Tibial nerve (tissue), 4 donors: ENCODE measurements at regions not wholly inside any gene's neighbourhood (a gene's known extent, or its start where the extent isn't known, plus 50 kb on each side); places are given as distances from the start of the nearest gene placed in this dataset.

Experiments used
- DNase-seq, 2 donors: peaks; one replicate each; pipeline ENCODE4 v3.0.0-alpha.2; 2019; ENCODE audit warnings: low spot score in 2 of 2
- H3K27ac ChIP-seq, 4 donors: fragments of 200-600 bp; sonication (generic) in 3 of 4; one replicate each; pipeline ENCODE4 v1.5.1; 2017 to 2019; ENCODE audit warnings: mild to moderate bottlenecking in 1 of 4
- H3K27me3 ChIP-seq, 2 donors: fragments of 200-600 bp; sonication (generic) in 1 of 2; one replicate each; pipeline versions ENCODE4 v1.5.1 to v1.6.0; 2017 to 2019
- H3K36me3 ChIP-seq, 3 donors: fragments of 200-600 bp; sonication (generic); one replicate each; pipeline ENCODE4 v1.5.1; 2018 to 2019
- H3K4me1 ChIP-seq, 4 donors: fragments of 200-600 bp; sonication (generic) in 3 of 4; one replicate each; pipeline ENCODE4 v1.5.1; 2017 to 2019
- H3K4me3 ChIP-seq, 4 donors: fragments of 200-600 bp; sonication (generic) in 3 of 4; one replicate each; pipeline ENCODE4 v1.5.1; 2017 to 2019; ENCODE audit warnings: mild to moderate bottlenecking in 1 of 4, moderate library complexity in 1 of 4
- H3K9me3 ChIP-seq, 4 donors: fragments of 200-600 bp; sonication (generic) in 3 of 4; one replicate each; pipeline ENCODE4 v1.5.1; 2017 to 2019
- CTCF ChIP-seq, 5 experiments: fragments of 200-600 bp in 3 of 5; fragments of 450-650 bp in 2 of 5; sonication (generic) in 3 of 5; IDR thresholded peaks; one replicate each; pipeline ENCODE4 v1.5.1; 2016 to 2019; ENCODE audit warnings: antibody characterized with exemption in 5 of 5, mild to moderate bottlenecking in 3 of 5, moderate library complexity in 2 of 5
- EP300 ChIP-seq, 2 donors: sonication (generic); formaldehyde crosslinking; IDR thresholded peaks; one replicate each; pipeline ENCODE4 v1.6.1; 2017; ENCODE audit warnings: antibody characterized with exemption in 2 of 2, mild to moderate bottlenecking in 1 of 2
- POLR2A ChIP-seq, 2 donors: fragments of 450-650 bp; IDR thresholded peaks; one replicate each; pipeline ENCODE4 v1.6.1; 2017; ENCODE audit warnings: antibody characterized with exemption in 2 of 2, mild to moderate bottlenecking in 2 of 2, moderate library complexity in 2 of 2
- WGBS, 2 donors: methylation state at CpG; one replicate each; pipeline ENCODE4 v1.1.5; 2018; 5-methylcytosine and 5-hydroxymethylcytosine counted together

- DNase-seq, result no peak
- H3K4me1 ChIP-seq, result no peaks in the 10 kb centered on the region
- no peak overlapping the region for H3K27ac ChIP-seq
- 93 to 96% methylated on average over 5 of the region's 5 CpGs for WGBS, 2 donors
- no peaks in the 10 kb centered on the region for H3K9me3 ChIP-seq
- no peaks in the 10 kb centered on the region for H3K36me3 ChIP-seq
- H3K27me3 ChIP-seq, result no peaks in the 10 kb centered on the region
- no peak overlapping the region for H3K4me3 ChIP-seq
- TF ChIP-seq CTCF (IDR thresholded peaks at IDR 0.05) (no peak), POLR2A (IDR thresholded peaks at IDR 0.05) (no peak), EP300 (IDR thresholded peaks at IDR 0.05) (no peak)
Measured at GRCh38 chr2:226564667-226565066, 235.0 kb downstream of the IRS1 start.

- Histone ChIP-seq H3K27ac (no peak overlapping the region), H3K4me1 (no peaks in the 10 kb centered on the region), H3K9me3 (no peaks in the 10 kb centered on the region), H3K36me3 (no peaks in the 10 kb centered on the region), H3K4me3 (no peak overlapping the region), H3K27me3 (no peaks in the 10 kb centered on the region)
- WGBS, 2 donors, result 84 to 86% methylated on average over 1 of the region's 1 CpG
- DNase-seq, result no peak
- TF ChIP-seq CTCF (IDR thresholded peaks at IDR 0.05) (no peak), POLR2A (IDR thresholded peaks at IDR 0.05) (no peak), EP300 (IDR thresholded peaks at IDR 0.05) (no peak)
Measured at GRCh38 chr2:226561962-226562361, 237.7 kb downstream of the IRS1 start.

GRCh38 chr2:226560325-226560724 lies 239.3 kb downstream of the IRS1 start:
- no peak for TF ChIP-seq POLR2A (IDR thresholded peaks at IDR 0.05)
- no peak for TF ChIP-seq CTCF (IDR thresholded peaks at IDR 0.05)
- no peak for TF ChIP-seq EP300 (IDR thresholded peaks at IDR 0.05)
- WGBS, 2 donors, result 86 to 87% methylated on average over 2 of the region's 2 CpGs
- no peak overlapping the region for H3K4me3 ChIP-seq
- no peaks in the 10 kb centered on the region for H3K27me3 ChIP-seq
- no peak for DNase-seq
- H3K27ac ChIP-seq, result no peak overlapping the region
- no peaks in the 10 kb centered on the region for H3K9me3 ChIP-seq
- H3K4me1 ChIP-seq, result no peaks in the 10 kb centered on the region
- H3K36me3 ChIP-seq, result no peaks in the 10 kb centered on the region

GRCh38 chr2:226559536-226559935 lies 240.1 kb downstream of the IRS1 start:
- Histone ChIP-seq H3K36me3 (no peaks in the 10 kb centered on the region), H3K9me3 (no peaks in the 10 kb centered on the region), H3K4me3 (no peak overlapping the region), H3K27ac (no peak overlapping the region), H3K27me3 (no peaks in the 10 kb centered on the region), H3K4me1 (no peaks in the 10 kb centered on the region)
- WGBS, 2 donors, result 85 to 92% methylated on average over 2 of the region's 2 CpGs
- DNase-seq, result no peak
- no peak for TF ChIP-seq EP300 (IDR thresholded peaks at IDR 0.05)
- no peak for TF ChIP-seq CTCF (IDR thresholded peaks at IDR 0.05)
- TF ChIP-seq POLR2A (IDR thresholded peaks at IDR 0.05), result no peak

GRCh38 chr2:226558418-226558817 lies 241.2 kb downstream of the IRS1 start:
- no peaks in the 10 kb centered on the region for H3K36me3 ChIP-seq
- DNase-seq, result no peak
- no peak overlapping the region for H3K4me3 ChIP-seq
- H3K9me3 ChIP-seq, result no peaks in the 10 kb centered on the region
- H3K27ac ChIP-seq, result no peak overlapping the region
- no peaks in the 10 kb centered on the region for H3K4me1 ChIP-seq
- 83 to 89% methylated on average over 5 of the region's 5 CpGs for WGBS, 2 donors
- H3K27me3 ChIP-seq, result no peaks in the 10 kb centered on the region
- no peak for TF ChIP-seq POLR2A (IDR thresholded peaks at IDR 0.05)
- no peak for TF ChIP-seq EP300 (IDR thresholded peaks at IDR 0.05)

GRCh38 chr2:226556050-226556449 lies 243.6 kb downstream of the IRS1 start:
- Histone ChIP-seq H3K27ac (no peak overlapping the region), H3K4me3 (no peak overlapping the region), H3K4me1 (no peaks in the 10 kb centered on the region), H3K36me3 (no peaks in the 10 kb centered on the region), H3K9me3 (no peaks in the 10 kb centered on the region), H3K27me3 (no peaks in the 10 kb centered on the region)
- TF ChIP-seq EP300 (IDR thresholded peaks at IDR 0.05), result no peak
- TF ChIP-seq POLR2A (IDR thresholded peaks at IDR 0.05), result no peak
- 63 to 73% methylated on average over 4 of the region's 4 CpGs for WGBS, 2 donors
- no peak for DNase-seq
